ENCODE measurements at regions not wholly inside any gene's neighbourhood (a gene's known extent, or its start where the extent isn't known, plus 50 kb on each side); places are given as distances from the start of the nearest gene placed in this dataset.

GRCh38 chr2:160741815-160742214 is 248.2 kb upstream of the RBMS1 start (continued):
- TF ChIP-seq ARID4B (CRISPR knock-in tag; IDR thresholded peaks at IDR 0.05; ENCODE audit: borderline replicate concordance) (no peak), ZNF532 (CRISPR knock-in tag; IDR thresholded peaks at IDR 0.05; ENCODE audit: borderline replicate concordance) (no peak), IRF1 (CRISPR knock-in tag; IDR thresholded peaks at IDR 0.05) (no peak), CTCF (IDR thresholded peaks at IDR 0.05) (no peak), NR3C1 (CRISPR knock-in tag; conservative IDR thresholded peaks at IDR 0.05; ENCODE audit: low read depth) (no peak)

GRCh38 chr2:160742667-160743066 is 249.1 kb upstream of the RBMS1 start:
- no peaks in the 10 kb centered on the region for H3K4me1 Mint-ChIP-seq
- no peaks in the 10 kb centered on the region for H3K9me3 Mint-ChIP-seq
- ChIA-PET POLR2A (no interaction called here), CTCF (no interaction called here)
- H3K27ac Mint-ChIP-seq, result no peak overlapping the region
- ATAC-seq (no peak), DNase-seq (ENCODE audit: low spot score) (no peak)
- TF ChIP-seq ZNF416 (CRISPR knock-in tag; IDR thresholded peaks at IDR 0.05), result no peak
- no peak for TF ChIP-seq FOXK1 (CRISPR knock-in tag; IDR thresholded peaks at IDR 0.05)
- H3K4me3 Mint-ChIP-seq, result no peak overlapping the region
- no peaks in the 10 kb centered on the region for H3K36me3 Mint-ChIP-seq
- no peaks in the 10 kb centered on the region for H3K27me3 Mint-ChIP-seq (ENCODE audit: low read depth)

- ChIA-PET POLR2A (no interaction called here), CTCF (no interaction called here)
- Mint-ChIP-seq H3K4me1 (peaks cover 13% of the 10 kb centered on the region), H3K9me3 (no peaks in the 10 kb centered on the region), H3K36me3 (no peaks in the 10 kb centered on the region), H3K27ac (no peak overlapping the region), H3K27me3 (ENCODE audit: low read depth) (no peaks in the 10 kb centered on the region), H3K4me3 (no peak overlapping the region)
- no peak for ATAC-seq
- DNase-seq (ENCODE audit: low spot score), result no peak
- TF ChIP-seq MYBL2 (CRISPR knock-in tag; IDR thresholded peaks at IDR 0.05) (no peak), SOX15 (CRISPR knock-in tag; IDR thresholded peaks at IDR 0.05) (no peak), ZNF219 (CRISPR knock-in tag; IDR thresholded peaks at IDR 0.05; ENCODE audit: borderline replicate concordance) (no peak), NFYB (CRISPR knock-in tag; conservative IDR thresholded peaks at IDR 0.05; ENCODE audit: low read depth) (no peak), ATF2 (CRISPR knock-in tag; IDR thresholded peaks at IDR 0.05; ENCODE audit: borderline replicate concordance, low read depth) (no peak), ATF6 (CRISPR knock-in tag; IDR thresholded peaks at IDR 0.05) (no peak), GABPB1 (CRISPR knock-in tag; IDR thresholded peaks at IDR 0.05) (no peak), NR1H2 (CRISPR knock-in tag; IDR thresholded peaks at IDR 0.05) (no peak), TCF7 (CRISPR knock-in tag; IDR thresholded peaks at IDR 0.05; ENCODE audit: low read depth) (no peak), E2F4 (CRISPR knock-in tag; IDR thresholded peaks at IDR 0.05; ENCODE audit: borderline replicate concordance, low read depth) (no peak)
Observed at GRCh38 chr2:160747501-160748170, 254.0 kb upstream of the RBMS1 start.
